ENCODE measurements at regions not wholly inside any gene's neighbourhood (a gene's known extent, or its start where the extent isn't known, plus 50 kb on each side); places are given as distances from the start of the nearest gene placed in this dataset.
"Not testable (repeated sequence)": the region's sequence is repeated elsewhere in the genome, so short reads cannot be mapped to it uniquely, and the experiment has no call there.

- no peak for DNase-seq
These were observed 62.0 kb upstream of the HGF start for GRCh38 chr7:81831883-81832282.

- DNase-seq = not testable (repeated sequence)
These were observed 59.7 kb upstream of the HGF start for GRCh38 chr7:81829511-81829910.

DNA sequence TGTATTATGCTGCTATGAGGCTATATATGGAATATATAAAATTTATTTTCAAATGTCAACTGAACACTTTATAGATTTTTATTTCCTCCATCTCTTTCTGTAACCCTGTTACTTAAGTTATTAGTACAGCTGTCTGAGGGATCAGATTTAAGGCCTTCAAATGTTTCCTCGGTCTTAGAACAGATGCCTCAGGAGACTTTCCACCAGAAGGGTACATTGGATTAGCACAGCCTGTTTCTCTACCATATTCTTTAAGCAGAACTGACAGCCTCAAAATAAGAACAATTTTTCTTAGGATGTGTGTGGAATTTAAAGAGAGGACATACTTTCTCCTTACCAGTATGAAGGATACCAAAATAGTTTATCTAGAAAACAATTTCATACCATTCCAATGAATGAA lies 53.0 kb upstream of the HGF start:
- no peak for DNase-seq

GRCh38 chr7:81819861-81820260 lies 50.0 kb upstream of the HGF start:
- no peak for DNase-seq
